Brain microvascular endothelial cell (primary cell): ENCODE measurements at regions not wholly inside any gene's neighbourhood (a gene's known extent, or its start where the extent isn't known, plus 50 kb on each side); places are given as distances from the start of the nearest gene placed in this dataset.
"Not testable (repeated sequence)": the region's sequence is repeated elsewhere in the genome, so short reads cannot be mapped to it uniquely, and the experiment has no call there.

Source experiments
- DNase-seq: peaks from one replicate; pipeline ENCODE4 v3.0.0-alpha.2; 2020
- H3K27ac ChIP-seq: fragments of 250-450 bp; sonication (Bioruptor Pico); 2 replicates; pipeline ENCODE4 v1.5.1; 2020; ENCODE audit warnings: mild to moderate bottlenecking, moderate library complexity
- H3K27me3 ChIP-seq: fragments of 250-450 bp; sonication (Bioruptor Pico); replicated peaks from 2 replicates; pipeline ENCODE4 v1.5.1; 2020; ENCODE audit warnings: mild to moderate bottlenecking
- H3K36me3 ChIP-seq: fragments of 250-450 bp; sonication (Bioruptor Pico); replicated peaks from 2 replicates; pipeline ENCODE4 v1.5.1; 2020; ENCODE audit warnings: mild to moderate bottlenecking
- H3K4me3 ChIP-seq: 2 replicates; pipeline ENCODE4 v1.5.1; 2011; ENCODE audit warnings: low read depth, mild to moderate bottlenecking, control low read depth, low read length, moderate library complexity
- in situ Hi-C: cut with HindIII; loops from 2 replicates; pipeline ENCODE4 v1.10.0; 2017; ENCODE audit warnings: low sequenced_read_pairs, low pct_ligation_motif_present
- TF ChIP-seq, protein P1 (sequence below): IDR thresholded peaks from 2 replicates; pipeline ENCODE4 v1.5.1; 2011; ENCODE audit warnings: low read depth, mild to moderate bottlenecking, moderate library complexity, low read length, control low read depth, inconsistent platforms; ENCODE audit errors: missing control alignments

DNA sequence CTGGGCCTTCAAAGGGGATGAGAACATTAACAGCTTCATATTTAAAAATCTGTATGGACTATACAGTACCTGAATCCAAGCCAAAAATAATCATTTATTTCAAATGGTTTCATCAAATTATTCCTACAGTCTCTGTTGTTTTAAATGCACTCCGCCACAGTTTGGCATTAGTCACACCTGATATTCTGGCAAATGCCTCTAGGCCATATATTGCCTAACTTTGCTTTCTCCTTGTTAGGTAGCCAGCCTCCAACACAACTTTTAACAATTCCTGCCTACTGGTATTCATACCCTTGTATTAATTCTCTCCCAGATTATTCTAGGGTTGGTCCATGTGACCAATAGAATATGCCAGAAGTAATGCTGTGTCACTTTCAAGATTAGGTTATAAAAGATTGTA is 146.6 kb upstream of the FANCL start:
- TF ChIP-seq, protein P1, sequence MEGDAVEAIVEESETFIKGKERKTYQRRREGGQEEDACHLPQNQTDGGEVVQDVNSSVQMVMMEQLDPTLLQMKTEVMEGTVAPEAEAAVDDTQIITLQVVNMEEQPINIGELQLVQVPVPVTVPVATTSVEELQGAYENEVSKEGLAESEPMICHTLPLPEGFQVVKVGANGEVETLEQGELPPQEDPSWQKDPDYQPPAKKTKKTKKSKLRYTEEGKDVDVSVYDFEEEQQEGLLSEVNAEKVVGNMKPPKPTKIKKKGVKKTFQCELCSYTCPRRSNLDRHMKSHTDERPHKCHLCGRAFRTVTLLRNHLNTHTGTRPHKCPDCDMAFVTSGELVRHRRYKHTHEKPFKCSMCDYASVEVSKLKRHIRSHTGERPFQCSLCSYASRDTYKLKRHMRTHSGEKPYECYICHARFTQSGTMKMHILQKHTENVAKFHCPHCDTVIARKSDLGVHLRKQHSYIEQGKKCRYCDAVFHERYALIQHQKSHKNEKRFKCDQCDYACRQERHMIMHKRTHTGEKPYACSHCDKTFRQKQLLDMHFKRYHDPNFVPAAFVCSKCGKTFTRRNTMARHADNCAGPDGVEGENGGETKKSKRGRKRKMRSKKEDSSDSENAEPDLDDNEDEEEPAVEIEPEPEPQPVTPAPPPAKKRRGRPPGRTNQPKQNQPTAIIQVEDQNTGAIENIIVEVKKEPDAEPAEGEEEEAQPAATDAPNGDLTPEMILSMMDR: no peak
- DNase-seq: no peak
- no peaks in the 10 kb centered on the region for H3K27me3 ChIP-seq
- no peak overlapping the region for H3K27ac ChIP-seq
- no peak overlapping the region for H3K4me3 ChIP-seq
- no peaks in the 10 kb centered on the region for H3K36me3 ChIP-seq
- in situ Hi-C loops: no loop called here

- H3K27ac ChIP-seq, H3K36me3 ChIP-seq, H3K27me3 ChIP-seq, in situ Hi-C loops, DNase-seq, H3K4me3 ChIP-seq: not testable (repeated sequence)
These were observed 145.8 kb upstream of the FANCL start for GRCh38 chr2:58386904-58387303.

GRCh38 chr2:58378152-58378551 is 137.0 kb upstream of the FANCL start:
- H3K27ac ChIP-seq: no peak overlapping the region
- in situ Hi-C loops: no loop called here
- H3K27me3 ChIP-seq: no peaks in the 10 kb centered on the region
- no peaks in the 10 kb centered on the region for H3K36me3 ChIP-seq
- H3K4me3 ChIP-seq: no peak overlapping the region
- no peak for DNase-seq
- TF ChIP-seq, protein P1: no peak

DNA sequence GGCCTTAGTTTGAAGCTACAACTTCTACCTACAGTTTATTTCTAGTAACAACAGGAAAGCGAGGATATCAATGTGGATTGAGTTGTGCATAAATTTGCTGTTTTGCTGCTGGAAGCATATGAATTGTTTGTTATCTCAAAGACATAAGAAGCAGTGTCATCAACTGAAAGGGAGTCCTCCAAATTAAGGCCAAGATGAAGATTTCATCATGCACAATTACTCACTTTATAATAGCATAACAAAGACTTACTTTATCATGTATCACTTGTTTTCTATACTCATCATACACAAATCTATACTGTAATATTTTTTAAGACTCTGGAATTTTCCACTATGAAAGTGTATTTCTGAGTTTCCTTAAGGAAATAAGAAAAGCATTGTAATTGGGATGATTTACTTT is 136.1 kb upstream of the FANCL start:
- Histone ChIP-seq H3K36me3 (no peaks in the 10 kb centered on the region), H3K27ac (no peak overlapping the region), H3K4me3 (no peak overlapping the region), H3K27me3 (no peaks in the 10 kb centered on the region)
- TF ChIP-seq, protein P1: no peak
- in situ Hi-C loops: no loop called here
- DNase-seq: no peak

GRCh38 chr2:58376592-58376991 is 135.5 kb upstream of the FANCL start:
- Histone ChIP-seq H3K27me3 (no peaks in the 10 kb centered on the region), H3K36me3 (no peaks in the 10 kb centered on the region), H3K27ac (no peak overlapping the region), H3K4me3 (no peak overlapping the region)
- in situ Hi-C loops: no loop called here
- DNase-seq: no peak
- TF ChIP-seq, protein P1: no peak

- H3K4me3 ChIP-seq: no peak overlapping the region
- H3K36me3 ChIP-seq: no peaks in the 10 kb centered on the region
- DNase-seq: no peak
- TF ChIP-seq, protein P1: no peak
- H3K27me3 ChIP-seq: no peaks in the 10 kb centered on the region
- in situ Hi-C loops: no loop called here
- H3K27ac ChIP-seq: no peak overlapping the region
These were observed 128.5 kb upstream of the FANCL start for GRCh38 chr2:58369594-58369993.

DNA sequence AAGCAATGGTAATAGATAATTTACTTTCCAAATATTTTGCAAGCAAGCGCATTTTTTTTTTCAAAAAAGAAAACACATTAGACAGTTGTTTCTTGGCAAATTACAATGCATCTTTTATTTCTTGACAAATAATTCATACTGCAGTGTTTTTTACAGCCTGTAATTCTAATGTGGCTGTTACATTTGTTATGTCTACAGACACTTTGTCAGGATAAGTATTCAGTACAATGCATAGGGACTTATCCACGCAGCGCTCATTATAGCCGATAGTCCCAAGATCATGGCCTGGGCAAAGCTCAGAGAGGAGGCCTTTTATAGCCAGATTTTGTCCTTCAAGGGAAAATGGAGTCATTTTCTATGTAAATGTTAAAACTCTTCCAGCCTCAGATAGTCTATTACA is 123.0 kb upstream of the FANCL start:
- TF ChIP-seq, protein P1: no peak
- Histone ChIP-seq H3K4me3 (no peak overlapping the region), H3K36me3 (no peaks in the 10 kb centered on the region), H3K27ac (no peak overlapping the region), H3K27me3 (no peaks in the 10 kb centered on the region)
- in situ Hi-C loops: no loop called here
- DNase-seq: no peak
